ENCODE measurements at regions not wholly inside any gene's neighbourhood (a gene's known extent, or its start where the extent isn't known, plus 50 kb on each side); places are given as distances from the start of the nearest gene placed in this dataset.

GRCh38 chr3:78143000-78143399, 1103.1 kb downstream of the ROBO2 start:
- Histone ChIP-seq H3K23me2 (ENCODE audit: insufficient read length, low read depth, low read length, poor library complexity, severe bottlenecking) (no peaks in the 10 kb centered on the region), H4K8ac (replicated peaks; ENCODE audit: insufficient read length, low read depth, low read length) (no peak overlapping the region), H2BK5ac (ENCODE audit: insufficient read length, low read length) (no peak overlapping the region), H3K14ac (ENCODE audit: insufficient read depth, low read length) (no peak overlapping the region), H4K5ac (ENCODE audit: insufficient read length, low read depth, low read length) (no peak overlapping the region), H3K79me1 (ENCODE audit: insufficient read depth, low read depth, low read length, poor library complexity, severe bottlenecking) (no peaks in the 10 kb centered on the region), H3K79me2 (ENCODE audit: insufficient read depth, low read length) (no peaks in the 10 kb centered on the region), H2BK20ac (ENCODE audit: low read depth, low read length, poor library complexity, severe bottlenecking) (no peak overlapping the region), H2BK12ac (ENCODE audit: insufficient read length, low read depth, low read length) (no peak overlapping the region), H3K4me2 (ENCODE audit: insufficient read depth, insufficient read length, low read length) (no peak overlapping the region), H2BK15ac (ENCODE audit: low read depth, low read length) (no peak overlapping the region), H3K4me1 (ENCODE audit: insufficient read depth, low read length) (no peaks in the 10 kb centered on the region), H3K18ac (ENCODE audit: insufficient read length, low read depth, low read length) (no peak overlapping the region), H3T11ph (ENCODE audit: low read length) (no peak overlapping the region), H2BK120ac (ENCODE audit: low read depth, low read length, poor library complexity, severe bottlenecking) (no peak overlapping the region), H3K56ac (ENCODE audit: insufficient read length, low read depth, low read length) (no peak overlapping the region), H3K27me3 (ENCODE audit: insufficient read depth, low read length) (no peaks in the 10 kb centered on the region), H4K20me1 (ENCODE audit: control insufficient read depth, insufficient read depth, insufficient read length) (no peaks in the 10 kb centered on the region), H3K4ac (ENCODE audit: low read depth, low read length) (no peak overlapping the region), H2AK5ac (ENCODE audit: insufficient read length, low read length) (no peak overlapping the region), H3K9me3 (ENCODE audit: control insufficient read depth, low read depth, low read length) (no peaks in the 10 kb centered on the region), H4K91ac (ENCODE audit: insufficient read length, low read depth, low read length) (no peak overlapping the region), H3K9ac (ENCODE audit: extremely low read depth, insufficient read length, low read length) (no peak overlapping the region), H2AFZ (ENCODE audit: low read length) (no peak overlapping the region), H3K23ac (ENCODE audit: insufficient read length, low read depth, low read length) (no peak overlapping the region), H3K27ac (ENCODE audit: insufficient read length, low read depth, low read length) (no peak overlapping the region)
- no peak for DNase-seq
- peaks cover 0 to 4% of the 10 kb centered on the region in 2 experiments; a peak in 2 of 5 replicates for H3K9me3 Mint-ChIP-seq
- TF ChIP-seq CTCF (conservative IDR thresholded peaks at IDR 0.05) = no peak
- H3K4me1 Mint-ChIP-seq = no peaks in the 10 kb centered on the region
- no peaks in the 10 kb centered on the region for H3K27me3 Mint-ChIP-seq (ENCODE audit: low read depth)
- WGBS (ENCODE audit: extremely low coverage, insufficient read length, low lambda C conversion rate) = no CpG with 5 or more reads among the region's 1 CpG
- H3K27ac Mint-ChIP-seq = no peak overlapping the region
- no peak overlapping the region for H3K4me3 Mint-ChIP-seq
- peaks cover 0 to 6% (median 0%) of the 10 kb centered on the region in 3 experiments; a peak in 4 of 7 replicates for H3K36me3 Mint-ChIP-seq (ENCODE audit: insufficient read depth in 1 of 3, low read depth in 3 of 3)
